OCI-M1 (cell line): ENCODE measurements at regions not wholly inside any gene's neighbourhood (a gene's known extent, or its start where the extent isn't known, plus 50 kb on each side); places are given as distances from the start of the nearest gene placed in this dataset.

Source experiments
- DNase-seq: peaks from one replicate; lab custom pipeline; 2025; lab: John Stamatoyannopoulos, UW

GRCh38 chr3:174403831-174404230, 455.3 kb upstream of the NAALADL2 start:
- no peak for DNase-seq

- DNase-seq = no peak
Measured at GRCh38 chr3:174408310-174408709, 450.8 kb upstream of the NAALADL2 start.

DNA sequence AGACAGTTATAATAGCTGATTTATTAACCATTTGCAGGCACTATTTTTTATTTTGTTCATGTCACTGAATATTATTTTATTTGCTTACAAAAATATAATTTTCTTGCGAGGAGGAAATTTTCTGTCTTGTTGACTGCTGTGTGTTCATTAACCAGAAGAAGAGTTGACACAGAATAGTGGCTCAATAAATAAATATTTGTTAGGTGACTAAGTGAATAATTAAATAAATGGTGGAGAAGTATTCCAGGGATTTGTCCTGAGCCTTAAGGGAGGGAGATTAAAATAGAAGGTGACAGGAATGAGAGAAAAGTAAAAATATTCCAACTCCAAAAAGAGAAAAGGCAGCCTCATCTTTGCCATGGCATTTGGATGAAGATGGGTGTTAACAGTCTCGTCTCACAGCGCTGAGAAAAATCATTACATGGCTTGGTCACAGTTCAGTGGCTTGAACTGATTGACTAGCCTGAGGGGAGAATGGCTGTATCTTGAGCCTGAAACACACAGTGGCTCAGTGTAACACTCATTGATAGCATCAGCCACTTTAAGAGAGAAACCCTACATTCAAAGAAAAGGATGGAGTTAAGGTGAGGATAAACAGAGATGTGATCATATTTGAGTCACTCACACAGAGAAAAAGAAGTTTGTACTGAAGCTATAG, 449.9 kb upstream of the NAALADL2 start:
- no peak for DNase-seq

DNA sequence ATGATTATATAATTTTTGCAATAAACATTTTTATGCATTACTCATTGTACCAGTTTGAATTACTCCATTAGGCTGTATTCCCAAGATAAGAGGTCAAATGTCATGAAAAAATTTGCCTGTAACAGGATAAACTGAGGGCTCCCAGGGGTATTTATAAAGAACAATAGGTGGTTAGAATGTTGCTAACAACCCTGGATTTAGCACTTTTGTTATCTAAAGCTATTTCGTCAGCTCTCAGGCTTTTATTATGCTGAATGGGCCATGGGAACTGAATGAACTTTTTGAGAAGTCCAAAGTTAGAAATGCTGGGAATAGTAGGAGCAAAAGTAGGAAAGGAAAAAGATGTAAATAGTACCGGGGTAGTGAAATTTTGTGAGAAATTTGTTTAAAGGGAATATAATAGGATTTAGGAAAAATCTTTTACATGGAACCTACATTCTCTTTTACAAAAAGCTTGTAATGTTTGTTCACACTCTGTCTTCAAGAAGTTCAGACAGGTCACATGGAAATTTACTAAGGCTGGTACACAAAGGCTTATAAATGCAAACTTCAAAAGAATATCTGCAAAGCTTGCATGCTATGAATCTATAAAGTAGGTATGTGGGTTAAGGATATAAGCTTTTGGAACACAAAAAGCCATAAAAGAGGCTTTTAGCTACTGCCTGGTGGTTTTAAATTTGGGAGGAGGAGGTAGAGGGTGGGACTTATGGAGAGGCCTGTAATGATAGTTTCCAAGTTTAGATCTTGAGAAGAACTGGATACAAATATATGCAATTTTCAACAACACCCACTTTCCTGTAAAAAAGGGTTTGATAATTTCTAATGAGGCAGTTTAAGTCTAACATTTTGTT, 445.8 kb upstream of the NAALADL2 start:
- DNase-seq = no peak

GRCh38 chr3:174414902-174415301, 444.2 kb upstream of the NAALADL2 start:
- no peak for DNase-seq

GRCh38 chr3:174417573-174417972, 441.6 kb upstream of the NAALADL2 start:
- no peak for DNase-seq

DNA sequence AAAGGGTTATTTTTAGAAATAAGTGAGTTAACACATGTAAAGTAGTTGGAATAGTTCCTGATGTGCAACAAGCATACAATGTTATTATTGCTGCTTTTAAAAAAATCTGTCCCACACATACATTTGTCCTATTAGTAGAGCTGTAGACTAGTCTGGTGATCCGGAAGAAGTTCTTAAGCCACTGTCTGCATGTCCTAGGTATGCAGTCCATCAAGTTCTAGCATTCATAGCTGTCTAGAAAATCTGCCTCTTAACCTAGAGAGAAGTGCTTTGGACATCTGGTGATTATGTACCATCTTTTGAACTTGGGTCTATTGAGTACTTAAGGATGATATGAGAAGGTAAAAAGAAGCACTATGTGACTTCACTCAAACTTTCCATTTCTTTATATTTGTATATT, 439.9 kb upstream of the NAALADL2 start:
- no peak for DNase-seq

GRCh38 chr3:174423936-174424335, 435.2 kb upstream of the NAALADL2 start:
- DNase-seq = no peak

- DNase-seq = no peak
Measured at GRCh38 chr3:174424656-174425055, 434.5 kb upstream of the NAALADL2 start.

DNA sequence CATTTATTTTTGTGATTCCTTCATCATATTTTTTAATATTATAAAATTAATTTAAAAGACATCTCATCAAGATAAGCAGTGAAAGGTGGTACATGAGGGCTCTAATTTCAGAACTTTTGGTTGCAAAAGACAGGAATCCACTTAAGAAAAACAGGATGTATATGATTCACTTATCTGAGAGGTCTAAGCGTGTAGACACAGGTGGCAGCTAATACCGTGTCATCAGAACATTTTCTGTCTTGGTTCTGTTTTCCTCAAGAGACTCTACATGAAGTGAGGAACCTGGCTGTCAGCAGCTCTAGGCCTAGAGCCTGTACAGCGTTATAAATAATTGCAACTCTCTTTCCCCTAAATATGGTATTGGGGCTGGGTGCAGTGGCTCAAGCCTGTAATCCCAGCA, 433.7 kb upstream of the NAALADL2 start:
- DNase-seq = no peak

DNA sequence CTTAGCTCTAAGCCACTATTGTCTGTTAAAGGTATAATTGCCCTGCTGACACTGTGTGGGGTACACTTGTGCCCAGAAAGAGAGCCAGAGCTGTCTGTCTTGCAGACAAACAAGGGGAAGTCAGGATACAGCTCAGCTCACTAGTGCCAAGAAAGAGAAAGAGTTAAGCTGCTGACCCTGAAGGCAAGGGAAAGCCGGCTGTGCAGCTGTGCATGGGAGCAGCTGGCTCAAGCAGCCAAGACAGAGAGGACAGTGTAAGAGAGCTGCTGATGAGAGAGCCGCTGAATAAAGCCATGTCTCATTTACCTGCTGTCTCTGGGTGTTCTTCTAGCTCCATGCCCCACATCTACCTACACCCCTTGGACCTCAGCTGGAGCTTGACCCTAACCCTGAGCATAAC, 428.1 kb upstream of the NAALADL2 start:
- no peak for DNase-seq

GRCh38 chr3:174431717-174432116, 427.4 kb upstream of the NAALADL2 start:
- no peak for DNase-seq

DNA sequence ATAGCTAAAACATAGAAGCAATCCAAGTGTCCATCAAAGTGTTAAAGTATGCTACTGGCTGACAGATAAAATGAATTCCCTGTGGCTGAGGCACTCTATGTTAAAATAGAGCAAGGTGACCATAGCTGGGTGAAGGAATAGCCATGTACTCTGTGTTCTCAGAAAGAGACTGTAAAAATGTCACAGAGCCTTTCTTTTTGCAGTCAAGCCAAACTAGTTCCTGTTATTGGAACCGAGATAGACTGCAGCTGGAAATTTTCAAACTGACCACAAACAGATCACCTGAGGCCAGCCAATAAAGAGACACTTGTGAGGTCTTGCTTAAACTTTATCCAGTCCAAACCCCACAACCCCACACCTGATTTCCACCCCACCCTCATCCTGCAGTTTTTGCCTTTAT, 422.8 kb upstream of the NAALADL2 start:
- peak; percentile 11 for DNase-seq

- DNase-seq = no peak
Measured at GRCh38 chr3:174438501-174439145, 420.5 kb upstream of the NAALADL2 start.

DNA sequence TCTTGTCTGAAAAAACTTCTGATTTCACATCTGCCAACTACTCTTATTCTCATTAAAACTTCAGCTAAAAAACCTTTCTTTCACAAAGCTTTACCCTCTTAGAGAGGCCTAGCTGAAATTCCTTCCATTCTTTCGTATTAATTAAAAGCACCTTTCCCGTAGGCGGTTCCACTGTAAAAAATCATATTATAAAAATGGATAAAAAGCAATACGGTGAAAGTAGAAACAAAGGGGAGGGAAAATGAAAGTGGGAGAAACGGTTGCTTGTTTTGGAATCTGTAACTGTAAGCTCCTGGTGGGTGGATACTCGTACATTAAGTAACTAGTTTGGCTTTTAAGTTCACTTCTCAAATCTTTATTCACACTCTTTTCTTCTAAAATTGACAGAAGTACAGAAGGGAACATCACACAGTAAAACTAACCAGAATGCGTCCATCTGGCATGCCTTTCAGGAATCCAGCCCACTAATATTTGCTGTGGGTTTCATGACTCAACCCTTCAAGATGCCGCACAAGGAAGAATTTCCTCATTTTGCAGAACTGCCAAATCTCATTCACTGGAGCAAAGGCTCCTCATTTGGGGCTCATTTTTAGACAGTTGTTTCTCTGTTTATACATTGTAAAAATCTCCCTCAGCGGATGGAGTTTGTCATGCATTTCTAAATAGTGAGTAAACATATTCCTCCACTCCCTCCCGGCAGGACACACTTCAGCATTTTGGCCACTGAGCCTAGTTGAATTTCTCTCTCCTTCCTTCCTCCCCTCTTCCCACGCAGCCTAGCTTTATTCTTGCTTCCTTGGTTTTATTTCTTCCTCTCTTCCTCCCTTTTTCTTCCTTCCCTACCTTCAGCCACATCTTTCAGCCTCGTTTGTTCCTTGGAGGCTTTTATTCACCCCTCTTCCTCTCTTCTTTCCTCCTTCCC, 419.5 kb upstream of the NAALADL2 start:
- peak; percentile 19 for DNase-seq

- DNase-seq = peak; percentile 24
Measured at GRCh38 chr3:174440253-174440701, 418.9 kb upstream of the NAALADL2 start.

GRCh38 chr3:174440741-174441587, 418.2 kb upstream of the NAALADL2 start:
- DNase-seq = peak; percentile 76

DNA sequence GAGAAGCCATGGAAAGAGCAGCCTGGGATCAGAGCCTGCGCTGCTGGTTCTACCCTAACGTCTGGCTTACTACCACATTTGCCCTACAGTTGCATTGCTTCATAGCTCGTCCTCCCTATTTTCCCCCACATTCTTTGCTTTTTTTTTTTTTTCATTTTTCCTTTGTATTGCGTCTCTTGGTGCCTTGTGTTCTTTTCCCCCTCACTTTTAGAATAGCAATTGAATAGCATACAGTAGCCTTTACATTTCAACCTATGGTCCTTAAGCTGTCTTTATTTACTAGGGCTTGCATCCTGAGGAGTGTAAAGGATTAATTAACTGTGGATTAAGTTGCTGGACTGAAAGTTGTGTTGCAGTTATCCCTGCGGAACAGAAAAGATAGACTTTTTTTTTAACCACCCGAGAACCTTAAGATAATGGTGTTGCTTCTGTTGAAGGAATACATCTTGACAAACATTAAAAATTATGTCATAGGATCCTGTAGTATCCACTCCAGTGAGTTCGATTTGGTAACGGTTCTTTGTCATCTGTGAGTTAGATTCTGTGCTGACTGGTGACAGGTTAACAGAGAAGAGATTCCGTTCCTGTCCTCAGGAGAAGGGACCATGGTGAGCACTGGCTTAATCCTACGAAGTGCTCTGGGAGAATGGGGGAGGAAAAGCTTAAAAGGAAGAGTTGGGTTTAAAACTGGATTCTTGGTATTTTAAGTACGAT, 417.4 kb upstream of the NAALADL2 start:
- no peak for DNase-seq

- DNase-seq = no peak
Measured at GRCh38 chr3:174442302-174442682, 416.8 kb upstream of the NAALADL2 start.

DNA sequence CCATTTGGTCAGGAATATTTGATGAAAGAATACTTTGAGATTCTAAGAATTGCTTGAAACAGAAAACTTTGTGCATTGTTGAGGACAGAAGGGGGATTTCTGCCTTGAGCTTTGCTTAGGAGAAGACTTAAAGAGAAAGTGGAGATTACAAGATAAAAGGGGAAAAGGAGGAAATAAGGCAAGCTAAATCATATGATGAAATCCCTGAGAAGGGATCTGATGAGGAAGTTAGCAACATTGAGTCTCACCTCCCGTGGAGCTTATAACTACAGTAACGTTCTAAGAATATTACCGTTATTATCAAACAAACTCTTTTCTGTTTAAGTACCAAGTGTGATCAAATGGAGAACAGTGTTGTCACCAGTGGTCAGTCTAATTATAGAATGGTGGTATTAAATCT, 414.7 kb upstream of the NAALADL2 start:
- peak; percentile 6 for DNase-seq
